ENCODE measurements at regions not wholly inside any gene's neighbourhood (a gene's known extent, or its start where the extent isn't known, plus 50 kb on each side); places are given as distances from the start of the nearest gene placed in this dataset.

GRCh38 chr4:177555007-177555574, 112.9 kb upstream of the AGA start:
- ChIA-PET CTCF (ENCODE audit: low intra/inter-chr PET ratio, low total read pairs) (interaction anchor here (1.7 kb wide), 1 partner anchor 1753 kb away, joined by 8 read pairs; no protein-coding TSS in a partner anchor), POLR2A (no interaction called here)
- no peak overlapping the region for H3K27ac ChIP-seq (ENCODE audit: extremely low read length, insufficient read depth, low read length)
- H3K27me3 ChIP-seq (ENCODE audit: control insufficient read depth in 1 of 2, insufficient read depth in 2 of 2, low read length in 2 of 2) = no peaks in the 10 kb centered on the region
- intact Hi-C loops (cut with micrococcal nuclease; ENCODE audit: unreplicated experiment) = loop anchor here (1.0 to 10.0 kb wide), 2 partner anchors 300 to 1752 kb away; no protein-coding TSS in a partner anchor
- ATAC-seq = no peak
- 0% methylated on average over 2 of the region's 2 CpGs for WGBS (ENCODE audit: low lambda C conversion rate)
- no peaks in the 10 kb centered on the region for H3K4me1 ChIP-seq (ENCODE audit: insufficient read depth, low read length)
- FAIRE-seq = peak; percentile 63
- no peak for DNase-seq (ENCODE audit: low spot score)
- in situ Hi-C loops (cut with HindIII; ENCODE audit: extremely low pct_ligation_motif_present, low pct_unique_long_range_greater_than_20kb) = loop anchor here (10.0 kb wide), 1 partner anchor 1750 kb away; no protein-coding TSS in a partner anchor
- H3K9me3 ChIP-seq (ENCODE audit: low read length) = no peaks in the 10 kb centered on the region
- TF ChIP-seq TMF1 (CRISPR knock-in tag; IDR thresholded peaks at IDR 0.05; ENCODE audit: low read depth) (no peak), CTCF (CRISPR knock-in tag; IDR thresholded peaks at IDR 0.05) (peak; percentile 60), STAG1 (CRISPR knock-in tag; IDR thresholded peaks at IDR 0.05) (peak; percentile 73), RAD21 (CRISPR knock-in tag; IDR thresholded peaks at IDR 0.05) (0 out of 2 replicates have a peak, but pooled peaks have one; percentile 12), ZNF143 (CRISPR knock-in tag; IDR thresholded peaks at IDR 0.05) (no peak), SMC3 (IDR thresholded peaks at IDR 0.05; ENCODE audit: low read length) (peak; percentile 48), POLR2AphosphoS2 (IDR thresholded peaks at IDR 0.05; ENCODE audit: low read depth, low read length) (no peak)
- H3K36me3 ChIP-seq (replicated peaks in 1 of 2; ENCODE audit: control insufficient read depth in 1 of 2, insufficient read depth in 2 of 2, low read length in 2 of 2) = no peaks in the 10 kb centered on the region
- H3K4me3 ChIP-seq (replicated peaks in 1 of 3; ENCODE audit: insufficient read depth in 1 of 3, low read depth in 2 of 3, low read length in 3 of 3) = no peak overlapping the region
- H4K20me1 ChIP-seq (ENCODE audit: insufficient read depth, low read length) = no peaks in the 10 kb centered on the region
- no peak overlapping the region for H2AFZ ChIP-seq (ENCODE audit: low read length)
- BruUV-seq (replicated peaks) = no TSS peak
- H3K9ac ChIP-seq (ENCODE audit: insufficient read depth, low read depth, low read length) = no peak overlapping the region
- no peak overlapping the region for H3K4me2 ChIP-seq (ENCODE audit: low read depth, low read length)
- H3K79me2 ChIP-seq (ENCODE audit: insufficient read depth, low read length) = no peaks in the 10 kb centered on the region

GRCh38 chr4:177557416-177557815, 115.2 kb upstream of the AGA start:
- POLR2A ChIA-PET = no interaction called here
- no peaks in the 10 kb centered on the region for H4K20me1 ChIP-seq (ENCODE audit: insufficient read depth, low read length)
- no TSS peak for BruUV-seq (replicated peaks)
- no peaks in the 10 kb centered on the region for H3K79me2 ChIP-seq (ENCODE audit: insufficient read depth, low read length)
- no peak overlapping the region for H2AFZ ChIP-seq (ENCODE audit: low read length)
- H3K27ac ChIP-seq (ENCODE audit: extremely low read length, insufficient read depth, low read length) = no peak overlapping the region
- 76% methylated on average over 19 of the region's 21 CpGs for WGBS (ENCODE audit: low lambda C conversion rate)
- H3K4me3 ChIP-seq (replicated peaks in 1 of 3; ENCODE audit: insufficient read depth in 1 of 3, low read depth in 2 of 3, low read length in 3 of 3) = no peak overlapping the region
- H3K9me3 ChIP-seq (ENCODE audit: low read length) = no peaks in the 10 kb centered on the region
- H3K4me2 ChIP-seq (ENCODE audit: low read depth, low read length) = no peak overlapping the region
- in situ Hi-C loops (cut with HindIII; ENCODE audit: extremely low pct_ligation_motif_present, low pct_unique_long_range_greater_than_20kb) (loop anchor here (10.0 kb wide), 1 partner anchor 1747 kb away; no protein-coding TSS in a partner anchor), intact Hi-C loops (cut with micrococcal nuclease; ENCODE audit: unreplicated experiment) (loop anchor here (10.0 kb wide), 1 partner anchor 303 kb away; no protein-coding TSS in a partner anchor)
- no peak overlapping the region for H3K9ac ChIP-seq (ENCODE audit: insufficient read depth, low read depth, low read length)
- FAIRE-seq (no peak), DNase-seq (ENCODE audit: low spot score) (no peak), ATAC-seq (no peak)
- H3K27me3 ChIP-seq (ENCODE audit: control insufficient read depth in 1 of 2, insufficient read depth in 2 of 2, low read length in 2 of 2) = no peaks in the 10 kb centered on the region
- H3K4me1 ChIP-seq (ENCODE audit: insufficient read depth, low read length) = no peaks in the 10 kb centered on the region
- CTCF ChIA-PET (ENCODE audit: low intra/inter-chr PET ratio, low total read pairs) = no interaction called here
- H3K36me3 ChIP-seq (replicated peaks in 1 of 2; ENCODE audit: control insufficient read depth in 1 of 2, insufficient read depth in 2 of 2, low read length in 2 of 2) = no peaks in the 10 kb centered on the region
- TF ChIP-seq ZNF720 (CRISPR knock-in tag; IDR thresholded peaks at IDR 0.05) = no peak
- TF ChIP-seq SRSF4 (IDR thresholded peaks at IDR 0.05; ENCODE audit: low read depth, low read length, poor library complexity, severe bottlenecking) = no peak
- TF ChIP-seq FOXK1 (CRISPR knock-in tag; IDR thresholded peaks at IDR 0.05; ENCODE audit: borderline replicate concordance, low read depth) = no peak
- TF ChIP-seq HNRNPLL (IDR thresholded peaks at IDR 0.05; ENCODE audit: low read depth, low read length, poor library complexity, severe bottlenecking) = no peak
- TF ChIP-seq GLI4 (CRISPR knock-in tag; IDR thresholded peaks at IDR 0.05; ENCODE audit: borderline replicate concordance) = no peak
- TF ChIP-seq KDM2A (CRISPR knock-in tag; IDR thresholded peaks at IDR 0.05; ENCODE audit: borderline replicate concordance, low read depth) = no peak
- TF ChIP-seq ZNF572 (CRISPR knock-in tag; IDR thresholded peaks at IDR 0.05) = no peak
- no peak for TF ChIP-seq DMAP1 (CRISPR knock-in tag; IDR thresholded peaks at IDR 0.05)
- TF ChIP-seq ZSCAN30 (CRISPR knock-in tag; IDR thresholded peaks at IDR 0.05) = no peak
- TF ChIP-seq, protein P1, sequence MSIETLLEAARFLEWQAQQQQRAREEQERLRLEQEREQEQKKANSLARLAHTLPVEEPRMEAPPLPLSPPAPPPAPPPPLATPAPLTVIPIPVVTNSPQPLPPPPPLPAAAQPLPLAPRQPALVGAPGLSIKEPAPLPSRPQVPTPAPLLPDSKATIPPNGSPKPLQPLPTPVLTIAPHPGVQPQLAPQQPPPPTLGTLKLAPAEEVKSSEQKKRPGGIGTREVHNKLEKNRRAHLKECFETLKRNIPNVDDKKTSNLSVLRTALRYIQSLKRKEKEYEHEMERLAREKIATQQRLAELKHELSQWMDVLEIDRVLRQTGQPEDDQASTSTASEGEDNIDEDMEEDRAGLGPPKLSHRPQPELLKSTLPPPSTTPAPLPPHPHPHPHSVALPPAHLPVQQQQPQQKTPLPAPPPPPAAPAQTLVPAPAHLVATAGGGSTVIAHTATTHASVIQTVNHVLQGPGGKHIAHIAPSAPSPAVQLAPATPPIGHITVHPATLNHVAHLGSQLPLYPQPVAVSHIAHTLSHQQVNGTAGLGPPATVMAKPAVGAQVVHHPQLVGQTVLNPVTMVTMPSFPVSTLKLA (IDR thresholded peaks at IDR 0.05) = no peak
- TF ChIP-seq PCBP1 (IDR thresholded peaks at IDR 0.05; ENCODE audit: borderline replicate concordance, low read depth, low read length) = no peak

Measured in HepG2 (cell line).